Lower leg skin (tissue), 3 donors: ENCODE measurements at regions not wholly inside any gene's neighbourhood (a gene's known extent, or its start where the extent isn't known, plus 50 kb on each side); places are given as distances from the start of the nearest gene placed in this dataset.

Experiments used
- CTCF ChIP-seq, 3 donors: fragments of 450-650 bp; IDR thresholded peaks; one replicate each; pipeline ENCODE4 v1.5.1; 2016; ENCODE audit warnings: antibody characterized with exemption in 3 of 3, mild to moderate bottlenecking in 3 of 3, moderate library complexity in 2 of 3
- POLR2A ChIP-seq, 2 donors: fragments of 450-650 bp; IDR thresholded peaks; one replicate each; pipeline ENCODE4 v1.6.1; 2016 to 2017; ENCODE audit warnings: antibody characterized with exemption in 2 of 2, mild to moderate bottlenecking in 1 of 2, moderate library complexity in 1 of 2

DNA sequence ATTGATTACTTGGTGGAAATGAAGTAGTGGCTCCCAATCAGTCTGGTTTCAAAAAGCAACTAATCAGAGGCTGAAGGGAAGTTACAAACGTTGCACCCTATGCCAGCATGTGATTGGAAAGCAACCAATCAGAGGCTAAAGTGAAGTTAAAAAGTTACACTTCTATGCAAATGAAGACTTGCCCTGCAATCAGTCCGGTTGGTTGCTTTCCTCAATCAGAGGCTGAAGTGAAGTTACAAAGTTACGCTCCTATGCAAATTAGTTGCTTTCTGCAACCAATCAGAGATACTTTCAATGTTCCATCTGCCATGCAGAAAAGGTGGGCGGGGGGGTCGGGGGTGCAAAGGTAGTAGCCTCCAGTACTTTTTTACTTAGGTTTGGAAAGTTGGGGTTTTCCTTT is 1077.1 kb downstream of the TYW1 start:
- no peak for TF ChIP-seq CTCF (IDR thresholded peaks at IDR 0.05)
- no peak for TF ChIP-seq POLR2A (IDR thresholded peaks at IDR 0.05)
